ENCODE measurements at regions not wholly inside any gene's neighbourhood (a gene's known extent, or its start where the extent isn't known, plus 50 kb on each side); places are given as distances from the start of the nearest gene placed in this dataset.

- no peak for DNase-seq
Observed at GRCh38 chr7:148472406-148472805, 118.2 kb upstream of the C7orf33 start.

DNA sequence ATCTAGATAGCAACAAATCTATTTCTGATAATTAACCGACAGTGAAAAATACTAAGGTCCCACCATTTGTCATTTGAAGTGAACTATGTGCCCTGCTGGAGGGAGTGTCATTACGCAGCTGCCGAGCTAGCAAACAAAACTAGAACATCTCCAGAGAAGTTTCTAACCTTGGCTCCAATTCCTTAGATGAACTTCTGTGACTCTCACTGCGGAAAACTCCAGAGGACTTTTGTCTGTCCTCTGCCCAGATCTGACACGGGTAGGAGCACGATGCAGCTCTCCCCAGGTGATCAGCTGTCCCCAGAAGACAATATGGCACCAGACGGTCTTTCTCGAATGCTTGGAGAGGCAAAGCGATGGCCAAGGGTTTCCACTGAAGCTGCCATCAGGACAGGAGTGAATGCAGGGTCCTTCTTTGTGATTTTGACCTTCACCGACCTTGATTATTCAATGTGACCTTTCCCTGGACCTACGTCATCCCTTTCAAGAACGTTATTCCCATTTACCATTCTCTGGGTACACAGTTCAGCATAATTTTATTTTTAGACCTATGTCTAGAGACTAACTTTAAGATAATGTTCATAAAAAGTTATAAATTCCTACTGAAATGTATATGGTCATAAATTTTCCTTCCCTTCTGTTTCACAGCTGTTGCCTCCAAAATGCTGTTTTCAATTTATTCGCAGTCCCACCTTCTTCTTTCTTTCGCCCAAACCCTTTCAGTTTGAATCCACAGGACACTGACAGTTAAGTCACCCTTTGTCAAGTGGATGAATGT, 116.7 kb upstream of the C7orf33 start:
- DNase-seq: no peak

- DNase-seq: no peak
Observed at GRCh38 chr7:148474481-148475025, 116.0 kb upstream of the C7orf33 start.

DNA sequence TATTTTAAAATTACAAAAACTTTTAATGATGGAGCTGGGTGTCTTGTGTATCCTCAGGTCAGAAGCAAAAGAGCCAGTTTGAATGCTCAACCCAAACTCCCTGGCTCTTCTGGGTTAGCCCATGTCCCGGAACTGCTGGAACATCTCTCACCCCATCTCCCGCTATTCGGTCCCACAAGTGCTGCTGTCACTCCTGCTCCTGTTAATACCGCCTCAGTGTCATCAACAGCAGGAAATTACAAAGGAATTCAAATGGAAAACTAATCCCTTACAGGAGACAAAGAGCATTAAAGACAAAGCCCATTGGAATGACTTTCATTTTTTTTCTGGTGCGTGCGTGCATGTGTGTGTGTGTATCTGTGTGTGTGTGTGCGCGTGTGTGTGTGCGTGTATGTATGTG, 112.0 kb upstream of the C7orf33 start:
- DNase-seq: no peak

- DNase-seq: no peak
Observed at GRCh38 chr7:148480479-148481146, 110.0 kb upstream of the C7orf33 start.

DNA sequence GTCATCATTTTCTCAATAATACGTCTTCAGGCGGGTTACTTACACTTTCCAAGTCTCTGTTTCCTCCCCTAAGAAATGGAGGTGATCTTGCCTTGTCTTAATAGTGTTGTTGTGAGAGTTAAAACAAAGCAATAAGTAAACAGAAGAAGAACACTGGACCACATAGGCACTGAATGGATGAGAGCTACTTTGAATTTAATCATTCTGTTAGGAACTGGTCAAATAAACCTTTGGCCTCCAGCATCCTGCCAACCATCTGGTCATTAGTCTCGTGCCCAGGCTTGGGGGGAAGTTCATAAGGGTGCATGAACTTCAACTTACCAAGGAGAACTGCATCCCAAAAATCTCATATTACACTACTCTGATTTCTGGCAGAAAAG, 109.4 kb upstream of the C7orf33 start:
- no peak for DNase-seq

GRCh38 chr7:148481971-148482626, 108.5 kb upstream of the C7orf33 start:
- no peak for DNase-seq

GRCh38 chr7:148483515-148484308, 106.9 kb upstream of the C7orf33 start:
- no peak for DNase-seq

- DNase-seq: no peak
Observed at GRCh38 chr7:148484486-148484885, 106.1 kb upstream of the C7orf33 start.

GRCh38 chr7:148485618-148486017, 104.9 kb upstream of the C7orf33 start:
- no peak for DNase-seq

DNA sequence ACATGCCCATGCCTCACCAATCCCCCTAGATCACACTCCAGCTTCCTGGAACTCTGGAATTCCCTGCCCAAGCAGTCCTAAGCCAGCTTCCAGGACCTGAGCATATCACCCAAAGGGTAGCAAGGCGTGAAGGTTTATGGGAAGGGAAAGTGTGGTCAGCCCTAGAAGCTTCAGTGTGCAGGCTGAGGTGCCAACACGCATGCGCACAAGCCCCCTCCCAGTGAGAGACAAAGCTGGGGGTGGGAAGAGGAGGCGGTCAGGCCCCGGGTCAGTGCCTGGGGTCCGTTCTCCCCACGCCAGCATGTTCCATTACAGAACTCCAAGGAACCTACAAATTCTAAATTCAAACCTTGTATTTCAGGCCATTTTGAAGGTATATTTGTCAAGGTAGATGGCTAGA, 103.6 kb upstream of the C7orf33 start:
- no peak for DNase-seq

DNA sequence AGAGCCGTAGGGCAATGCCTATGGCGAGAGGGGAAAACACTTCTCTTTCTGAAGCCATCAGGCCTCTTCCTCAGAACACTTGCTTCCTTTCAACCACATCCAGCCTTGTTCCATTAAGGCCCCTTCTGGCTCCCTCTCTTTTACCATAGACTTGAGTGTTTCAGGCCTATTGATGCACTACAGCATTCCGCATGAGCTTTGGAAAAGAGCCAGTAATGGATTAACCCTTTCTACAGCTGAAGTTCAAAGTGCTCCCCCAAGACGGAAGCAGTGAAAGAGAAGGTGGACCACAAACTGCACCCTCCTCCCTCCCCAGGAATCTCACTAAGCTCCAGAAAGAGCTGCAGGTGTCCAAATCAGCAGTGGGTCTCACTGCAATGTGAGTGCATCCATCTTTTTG, 102.7 kb upstream of the C7orf33 start:
- no peak for DNase-seq

- DNase-seq: no peak
Observed at GRCh38 chr7:148489678-148490077, 100.9 kb upstream of the C7orf33 start.

- no peak for DNase-seq
Observed at GRCh38 chr7:148492157-148492860, 98.3 kb upstream of the C7orf33 start.

DNA sequence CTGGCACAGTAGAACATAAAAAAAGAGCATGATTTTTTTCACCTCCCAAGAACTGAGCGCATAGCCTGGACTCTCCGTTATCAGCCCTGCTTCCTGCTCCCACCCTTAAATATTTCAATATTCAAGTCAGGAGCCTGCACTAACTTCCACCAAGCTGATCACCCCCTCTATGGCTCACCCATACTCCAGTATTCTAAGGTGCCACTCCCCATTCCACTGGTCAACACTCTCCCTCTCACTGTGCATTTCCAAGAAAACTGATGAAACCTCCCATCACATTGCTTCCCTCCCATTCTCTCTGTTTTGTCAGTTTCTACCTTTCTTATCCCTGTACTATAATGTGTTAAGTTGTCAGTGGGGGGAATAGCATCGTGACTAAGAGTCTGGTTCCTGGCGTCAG, 95.0 kb upstream of the C7orf33 start:
- DNase-seq: no peak

DNA sequence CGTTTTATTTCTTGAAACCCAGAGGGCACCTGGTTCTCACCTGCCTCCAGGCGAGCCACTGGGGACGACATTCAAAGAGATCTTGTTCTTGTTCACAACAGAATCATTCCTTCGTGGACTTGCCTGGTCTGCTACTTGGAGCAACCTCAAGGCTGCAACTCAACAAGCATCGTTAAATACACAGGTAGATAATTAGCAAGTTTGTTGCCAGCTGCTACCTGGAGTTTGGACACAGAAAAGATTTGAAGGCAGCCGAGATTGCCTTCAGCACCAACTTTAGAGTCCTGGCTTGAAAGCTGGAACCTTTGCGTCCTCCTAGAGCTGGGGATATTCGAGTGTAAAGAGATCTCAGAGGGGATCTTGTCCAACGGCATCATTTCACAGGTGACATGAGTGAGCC, 89.6 kb upstream of the C7orf33 start:
- no peak for DNase-seq

DNA sequence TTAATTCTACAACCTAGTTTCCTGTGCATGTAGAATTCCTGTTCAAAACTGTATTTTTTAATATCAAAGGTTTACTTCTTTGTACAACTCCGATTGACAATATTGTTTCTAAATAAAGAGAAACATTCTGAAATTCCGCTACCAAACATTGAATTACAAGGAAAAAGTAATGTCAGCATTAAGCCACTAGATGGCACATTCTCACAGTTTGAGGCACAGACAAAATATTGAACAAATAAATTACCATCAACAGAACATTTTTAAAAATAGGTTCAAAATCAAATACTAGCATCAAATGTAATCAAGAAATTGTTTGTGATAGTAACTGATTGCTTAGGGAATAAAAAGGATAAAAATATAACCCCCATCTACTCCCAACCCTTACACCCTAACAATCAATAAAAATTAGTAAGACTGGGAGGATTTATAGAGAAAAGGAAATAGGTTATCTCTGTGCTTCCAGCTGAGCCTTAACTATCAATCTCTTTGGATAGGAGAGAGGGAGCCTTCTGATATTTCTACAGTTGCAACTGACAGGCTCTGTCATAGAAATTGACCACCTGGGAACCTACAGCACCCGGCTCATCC, 86.6 kb upstream of the C7orf33 start:
- DNase-seq: no peak

DNA sequence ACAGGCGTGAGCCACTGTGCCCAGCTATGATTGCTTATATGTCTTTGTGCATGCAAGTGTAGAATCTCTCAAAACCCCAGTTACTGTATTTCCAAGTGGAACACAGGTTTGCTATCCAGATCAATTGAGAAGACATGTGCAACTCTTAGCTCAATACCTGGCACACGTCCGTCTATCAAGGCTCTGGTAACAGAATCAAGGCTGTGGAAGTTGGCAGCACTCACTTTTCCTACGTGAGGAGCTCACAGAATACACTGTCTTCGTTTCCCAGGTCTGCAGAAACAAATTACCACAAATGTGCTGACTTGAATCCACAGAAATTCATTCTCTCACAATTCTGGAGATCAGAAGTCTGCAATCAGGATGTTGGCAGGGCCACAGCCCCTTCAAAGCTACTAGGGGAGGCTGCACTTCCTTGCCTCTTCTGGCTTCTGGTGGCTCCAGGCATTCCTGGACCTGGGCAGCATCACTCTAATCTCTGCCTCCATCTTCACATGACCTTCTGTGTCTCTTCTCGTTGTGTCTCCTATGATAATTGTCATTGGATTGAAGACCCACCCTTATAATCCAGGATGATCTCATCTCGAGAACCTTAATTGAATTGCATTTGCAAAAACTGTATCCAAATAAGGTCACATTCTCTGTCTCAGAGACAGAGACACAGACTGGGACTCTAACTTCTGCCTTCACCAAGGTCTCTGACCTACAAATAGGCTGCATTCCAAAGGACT, 84.8 kb upstream of the C7orf33 start:
- no peak for DNase-seq

DNA sequence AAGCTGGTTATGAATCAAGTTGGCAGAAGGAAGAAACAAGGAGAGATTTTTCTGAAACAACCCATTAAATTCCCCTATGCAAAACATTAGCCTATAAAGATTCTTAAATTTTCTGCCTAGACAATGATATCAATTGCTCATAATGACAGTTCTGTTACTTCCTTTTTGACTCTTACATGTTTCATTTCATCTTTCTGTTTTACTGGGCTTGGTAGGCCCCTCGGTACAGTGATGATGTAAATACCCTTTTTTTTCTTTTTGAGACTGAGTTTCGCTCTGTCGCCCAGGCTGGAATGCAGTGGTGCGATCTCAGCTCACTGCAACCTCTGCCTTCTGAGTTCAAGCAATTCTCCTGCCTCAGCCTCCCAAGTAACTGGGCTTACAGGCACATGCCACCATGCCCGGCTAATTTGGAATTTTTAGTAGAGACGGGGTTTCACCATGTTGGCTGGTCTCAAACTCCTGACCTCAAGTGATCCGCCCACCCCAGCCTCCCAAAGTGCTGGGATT, 83.4 kb upstream of the C7orf33 start:
- peak; percentile 52 to 61 for DNase-seq

DNA sequence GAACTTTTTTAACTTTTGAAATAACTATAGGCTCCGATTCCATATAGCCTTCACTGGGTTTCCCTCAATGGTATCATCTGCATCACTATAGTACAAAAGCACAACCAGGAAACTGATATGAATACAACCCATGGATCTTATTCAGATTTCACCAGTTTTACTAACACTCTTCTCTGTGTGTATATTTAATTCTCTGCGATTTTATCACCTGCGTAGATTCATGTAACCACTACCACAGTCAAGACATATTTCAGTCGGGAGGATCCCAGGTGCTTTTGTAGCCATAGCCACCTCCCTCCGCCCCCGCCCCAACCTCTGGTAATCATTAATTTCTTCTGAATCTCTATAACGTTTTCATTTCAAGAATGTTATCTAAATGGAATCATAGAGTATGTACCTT, 82.8 kb upstream of the C7orf33 start:
- DNase-seq: peak; percentile 59 to 65

DNA sequence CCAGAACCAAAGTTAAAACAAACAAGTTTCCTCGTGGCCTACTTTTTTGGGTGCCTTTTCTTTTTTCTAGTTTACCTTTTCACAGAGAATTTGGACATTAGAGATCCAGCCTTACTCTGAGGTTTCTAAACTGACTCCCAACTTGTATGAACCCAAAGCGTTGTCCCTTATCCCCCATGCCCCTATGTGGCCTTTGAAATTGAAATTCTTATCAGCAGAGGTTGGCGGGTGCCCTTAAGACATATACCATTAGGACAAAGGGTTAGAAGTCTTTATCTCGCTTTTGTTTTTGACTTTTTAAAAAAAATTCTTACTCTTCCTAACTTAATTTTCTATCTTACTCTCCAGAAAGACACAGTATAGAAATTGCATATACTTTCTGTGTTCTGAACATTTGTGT, 76.3 kb upstream of the C7orf33 start:
- DNase-seq: no peak

All from activated T-cell treated with anti-CD3 and anti-CD28 coated beads, Interleukin-2, amount 50 U/mL, for 48 hours (primary cell).